ENCODE measurements at regions not wholly inside any gene's neighbourhood (a gene's known extent, or its start where the extent isn't known, plus 50 kb on each side); places are given as distances from the start of the nearest gene placed in this dataset.

DNA sequence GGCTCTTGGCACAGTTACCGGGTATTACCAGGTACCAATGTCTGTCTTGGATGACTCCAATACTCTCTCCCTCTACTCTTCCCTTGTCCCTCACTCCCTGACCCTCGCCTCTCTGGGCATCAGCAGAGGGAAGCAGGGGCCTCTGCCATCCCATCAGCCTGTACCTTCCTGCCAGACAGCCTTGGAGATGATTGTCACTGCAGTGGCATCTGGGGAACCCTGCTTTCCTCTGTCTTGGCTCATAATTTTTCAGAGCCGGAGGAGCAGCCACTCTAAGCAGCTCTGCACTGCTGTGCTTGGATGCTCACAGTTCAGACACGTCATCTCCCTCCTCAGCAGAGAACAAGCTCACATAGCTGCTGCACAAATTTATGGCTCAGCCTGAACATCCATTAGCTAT lies 274.1 kb downstream of the SMARCA2 start:
- H3K18ac ChIP-seq (ENCODE audit: low read depth, low read length) = no peak overlapping the region
- no peak overlapping the region for H2BK120ac ChIP-seq (ENCODE audit: low read depth, low read length)
- no peak overlapping the region for H3K9ac ChIP-seq (ENCODE audit: low read depth, low read length)
- H4K91ac ChIP-seq (ENCODE audit: insufficient read depth, low read depth, low read length) = no peak overlapping the region
- H3K4ac ChIP-seq (ENCODE audit: low read depth, low read length) = no peak overlapping the region
- TF ChIP-seq, protein P1, sequence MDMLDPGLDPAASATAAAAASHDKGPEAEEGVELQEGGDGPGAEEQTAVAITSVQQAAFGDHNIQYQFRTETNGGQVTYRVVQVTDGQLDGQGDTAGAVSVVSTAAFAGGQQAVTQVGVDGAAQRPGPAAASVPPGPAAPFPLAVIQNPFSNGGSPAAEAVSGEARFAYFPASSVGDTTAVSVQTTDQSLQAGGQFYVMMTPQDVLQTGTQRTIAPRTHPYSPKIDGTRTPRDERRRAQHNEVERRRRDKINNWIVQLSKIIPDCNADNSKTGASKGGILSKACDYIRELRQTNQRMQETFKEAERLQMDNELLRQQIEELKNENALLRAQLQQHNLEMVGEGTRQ (IDR thresholded peaks at IDR 0.05; ENCODE audit: low read depth, low read length) = no peak
- TF ChIP-seq, protein P2, sequence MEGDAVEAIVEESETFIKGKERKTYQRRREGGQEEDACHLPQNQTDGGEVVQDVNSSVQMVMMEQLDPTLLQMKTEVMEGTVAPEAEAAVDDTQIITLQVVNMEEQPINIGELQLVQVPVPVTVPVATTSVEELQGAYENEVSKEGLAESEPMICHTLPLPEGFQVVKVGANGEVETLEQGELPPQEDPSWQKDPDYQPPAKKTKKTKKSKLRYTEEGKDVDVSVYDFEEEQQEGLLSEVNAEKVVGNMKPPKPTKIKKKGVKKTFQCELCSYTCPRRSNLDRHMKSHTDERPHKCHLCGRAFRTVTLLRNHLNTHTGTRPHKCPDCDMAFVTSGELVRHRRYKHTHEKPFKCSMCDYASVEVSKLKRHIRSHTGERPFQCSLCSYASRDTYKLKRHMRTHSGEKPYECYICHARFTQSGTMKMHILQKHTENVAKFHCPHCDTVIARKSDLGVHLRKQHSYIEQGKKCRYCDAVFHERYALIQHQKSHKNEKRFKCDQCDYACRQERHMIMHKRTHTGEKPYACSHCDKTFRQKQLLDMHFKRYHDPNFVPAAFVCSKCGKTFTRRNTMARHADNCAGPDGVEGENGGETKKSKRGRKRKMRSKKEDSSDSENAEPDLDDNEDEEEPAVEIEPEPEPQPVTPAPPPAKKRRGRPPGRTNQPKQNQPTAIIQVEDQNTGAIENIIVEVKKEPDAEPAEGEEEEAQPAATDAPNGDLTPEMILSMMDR (conservative IDR thresholded peaks at IDR 0.05; ENCODE audit: low read depth, low read length) = no peak
- no peak for TF ChIP-seq MAFK (IDR thresholded peaks at IDR 0.05; ENCODE audit: low read depth, low read length)
- TF ChIP-seq RAD21 (IDR thresholded peaks at IDR 0.05; ENCODE audit: low read length) = no peak
- no peak for TF ChIP-seq FOS (IDR thresholded peaks at IDR 0.05; ENCODE audit: low read depth, low read length)
- TF ChIP-seq POLR2A (IDR thresholded peaks at IDR 0.05; ENCODE audit: low read depth, low read length) = no peak
- TF ChIP-seq, protein P3, sequence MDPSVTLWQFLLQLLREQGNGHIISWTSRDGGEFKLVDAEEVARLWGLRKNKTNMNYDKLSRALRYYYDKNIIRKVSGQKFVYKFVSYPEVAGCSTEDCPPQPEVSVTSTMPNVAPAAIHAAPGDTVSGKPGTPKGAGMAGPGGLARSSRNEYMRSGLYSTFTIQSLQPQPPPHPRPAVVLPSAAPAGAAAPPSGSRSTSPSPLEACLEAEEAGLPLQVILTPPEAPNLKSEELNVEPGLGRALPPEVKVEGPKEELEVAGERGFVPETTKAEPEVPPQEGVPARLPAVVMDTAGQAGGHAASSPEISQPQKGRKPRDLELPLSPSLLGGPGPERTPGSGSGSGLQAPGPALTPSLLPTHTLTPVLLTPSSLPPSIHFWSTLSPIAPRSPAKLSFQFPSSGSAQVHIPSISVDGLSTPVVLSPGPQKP (IDR thresholded peaks at IDR 0.05; ENCODE audit: borderline replicate concordance, low read depth, low read length) = no peak
- no peak for TF ChIP-seq NFE2L2 (IDR thresholded peaks at IDR 0.05; ENCODE audit: low read depth, low read length)
- no peak for TF ChIP-seq CHD1 (IDR thresholded peaks at IDR 0.05; ENCODE audit: low read depth, low read length)
- no peak for TF ChIP-seq MAZ (IDR thresholded peaks at IDR 0.05; ENCODE audit: borderline replicate concordance, low read depth, low read length)
- no peak for TF ChIP-seq RFX5 (IDR thresholded peaks at IDR 0.05; ENCODE audit: low read depth, low read length)
- TF ChIP-seq MXI1 (IDR thresholded peaks at IDR 0.05; ENCODE audit: borderline replicate concordance, low read depth, low read length) = no peak
- no peak for TF ChIP-seq BHLHE40 (IDR thresholded peaks at IDR 0.05; ENCODE audit: low read depth, low read length)
- TF ChIP-seq SMC3 (IDR thresholded peaks at IDR 0.05; ENCODE audit: low read depth, low read length) = no peak
- TF ChIP-seq CEBPB (IDR thresholded peaks at IDR 0.05; ENCODE audit: low read depth, low read length) = no peak
- no peak for TF ChIP-seq RCOR1 (IDR thresholded peaks at IDR 0.05; ENCODE audit: insufficient replicate concordance, low read length)
- H4K20me1 ChIP-seq (ENCODE audit: insufficient read depth, low read length) = no peaks in the 10 kb centered on the region
- H3K9me1 ChIP-seq (ENCODE audit: insufficient read depth, low read length) = no peaks in the 10 kb centered on the region
- dilution Hi-C loops (cut with HindIII; ENCODE audit: low sequenced_read_pairs, unreplicated experiment) (no loop called here), intact Hi-C loops (cut with micrococcal nuclease) (no loop called here), in situ Hi-C loops (cut with MboI; ENCODE audit: low sequenced_read_pairs) (no loop called here)
- H2BK20ac ChIP-seq (ENCODE audit: low read depth, low read length) = no peak overlapping the region
- no peak overlapping the region for H2BK15ac ChIP-seq (ENCODE audit: low read depth, low read length)
- no peaks in the 10 kb centered on the region for H3K36me3 ChIP-seq (ENCODE audit: control insufficient read depth, insufficient read depth, low read length)
- DNase-seq = no peak
- H2AK9ac ChIP-seq (replicated peaks; ENCODE audit: low read depth, low read length, poor library complexity) = no peak overlapping the region
- no peak overlapping the region for H4K5ac ChIP-seq (ENCODE audit: low read depth, low read length)
- WGBS, 2 experiments (ENCODE audit: extremely low coverage in 2 of 2, insufficient read length in 1 of 2) = 33% methylated on average over 1 of the region's 4 CpGs; no CpG with 5 or more reads in 1 of the 2 experiments
- ChIA-PET CTCF (no interaction called here), POLR2A (ENCODE audit: unreplicated experiment) (interaction anchor here (0.6 kb wide), 1 partner anchor 26 kb away, joined by 3 read pairs; no protein-coding TSS in a partner anchor)
- no peak overlapping the region for H3K4me2 ChIP-seq (ENCODE audit: low read depth, low read length)
- H3K27me3 ChIP-seq (ENCODE audit: control insufficient read depth, insufficient read depth, low read length) = peaks cover 4% of the 10 kb centered on the region
- H3K27ac ChIP-seq (ENCODE audit: insufficient read depth, low read length) = no peak overlapping the region
- H3K9me3 ChIP-seq (ENCODE audit: control insufficient read depth, insufficient read depth, low read length) = no peaks in the 10 kb centered on the region
- no peak overlapping the region for H4K8ac ChIP-seq (ENCODE audit: low read depth in 2 of 2, low read length in 2 of 2)
- H2BK5ac ChIP-seq (ENCODE audit: low read depth, low read length, poor library complexity, severe bottlenecking) = no peak overlapping the region
- H3K56ac ChIP-seq (ENCODE audit: extremely low read depth, insufficient read depth, low read length) = no peak overlapping the region
- no peak overlapping the region for H3K23ac ChIP-seq (ENCODE audit: low read depth, low read length)
- H3K4me3 ChIP-seq (ENCODE audit: insufficient read depth, low read depth, low read length) = no peak overlapping the region
- H2AFZ ChIP-seq (replicated peaks; ENCODE audit: low read length, poor library complexity) = no peak overlapping the region
- ATAC-seq (ENCODE audit: low read depth) = no peak
- no peak overlapping the region for H2AK5ac ChIP-seq (ENCODE audit: low read depth, low read length)
- no TSS peak for BruUV-seq (replicated peaks)
- no peaks in the 10 kb centered on the region for H3K4me1 ChIP-seq (ENCODE audit: control insufficient read depth, insufficient read depth, low read length)
- H3K79me1 ChIP-seq (ENCODE audit: low read depth in 1 of 2, low read length in 2 of 2) = no peaks in the 10 kb centered on the region
- no peak overlapping the region for H3K14ac ChIP-seq (replicated peaks; ENCODE audit: low read depth, low read length)

All from IMR-90 (cell line).